ENCODE measurements at regions not wholly inside any gene's neighbourhood (a gene's known extent, or its start where the extent isn't known, plus 50 kb on each side); places are given as distances from the start of the nearest gene placed in this dataset.

GRCh38 chr10:29773675-29774091 is 138.9 kb upstream of the SVIL start:
- Mint-ChIP-seq H3K36me3 (no peaks in the 10 kb centered on the region), H3K4me1 (peaks cover 9% of the 10 kb centered on the region), H3K9me3 (peaks cover 0 to 3% (median 0%) of the 10 kb centered on the region in 7 donors), H3K27me3 (ENCODE audit: low read depth in 3 of 3) (peaks cover 0 to 7% (median 4%) of the 10 kb centered on the region in 3 donors), H3K4me3 (no peak overlapping the region), H3K27ac (peak overlapping the region in 1 of 7 donors; percentile 35)
- no peak for TF ChIP-seq CTCF (IDR thresholded peaks at IDR 0.05)
- DNase-seq: no peak
- H3K9ac ChIP-seq (ENCODE audit: insufficient read depth, low read length, poor library complexity, severe bottlenecking): no peak overlapping the region
- intact Hi-C loops (cut with micrococcal nuclease): no loop called here
- no peak overlapping the region for H2AFZ ChIP-seq (ENCODE audit: insufficient read depth, low read depth, low read length, poor library complexity, severe bottlenecking)
- no peaks in the 10 kb centered on the region for H4K20me1 ChIP-seq (ENCODE audit: insufficient read depth, low read length)
- H3K27me3 ChIP-seq (ENCODE audit: control insufficient read depth in 2 of 2, insufficient read depth in 2 of 2, low read length in 2 of 2): no peaks in the 10 kb centered on the region
- no peaks in the 10 kb centered on the region for H3K36me3 ChIP-seq (replicated peaks in 1 of 2; ENCODE audit: control insufficient read depth in 1 of 2, insufficient read depth in 2 of 2, low read length in 2 of 2)
- H3K79me2 ChIP-seq (ENCODE audit: insufficient read depth, low read length): no peaks in the 10 kb centered on the region
- H3K4me3 ChIP-seq (replicated peaks in 1 of 3; ENCODE audit: low read depth in 2 of 3, low read length in 3 of 3): no peak overlapping the region
- no peaks in the 10 kb centered on the region for H3K9me3 ChIP-seq (replicated peaks in 1 of 2; ENCODE audit: control insufficient read depth in 1 of 2, insufficient read depth in 1 of 2, low read length in 2 of 2)
- H3K27ac ChIP-seq (ENCODE audit: low read depth in 1 of 2, low read length in 2 of 2): no peak overlapping the region
- peaks cover 6 to 7% of the 10 kb centered on the region in 2 donors for H3K4me1 ChIP-seq (ENCODE audit: control insufficient read depth in 1 of 2, insufficient read depth in 2 of 2, low read length in 2 of 2)
- WGBS (ENCODE audit: insufficient coverage): 100% methylated on average over 1 of the region's 1 CpG
- no peak overlapping the region for H3K4me2 ChIP-seq (replicated peaks; ENCODE audit: extremely low read depth, low read length, poor library complexity, severe bottlenecking)

GRCh38 chr10:29772403-29772802 is 137.6 kb upstream of the SVIL start:
- Mint-ChIP-seq H3K4me3 (no peak overlapping the region), H3K9me3 (peaks cover 0 to 3% (median 0%) of the 10 kb centered on the region in 7 donors), H3K4me1 (peaks cover 9% of the 10 kb centered on the region), H3K27ac (peak overlapping the region in 1 of 7 donors; percentile 70), H3K27me3 (ENCODE audit: low read depth in 3 of 3) (peaks cover 0 to 7% (median 5%) of the 10 kb centered on the region in 3 donors), H3K36me3 (no peaks in the 10 kb centered on the region)
- intact Hi-C loops (cut with micrococcal nuclease): no loop called here
- Histone ChIP-seq H3K27ac (ENCODE audit: low read depth in 1 of 2, low read length in 2 of 2) (no peak overlapping the region), H3K36me3 (replicated peaks in 1 of 2; ENCODE audit: control insufficient read depth in 1 of 2, insufficient read depth in 2 of 2, low read length in 2 of 2) (no peaks in the 10 kb centered on the region), H3K9ac (ENCODE audit: insufficient read depth, low read length, poor library complexity, severe bottlenecking) (no peak overlapping the region), H3K4me2 (replicated peaks; ENCODE audit: extremely low read depth, low read length, poor library complexity, severe bottlenecking) (no peak overlapping the region), H2AFZ (ENCODE audit: insufficient read depth, low read depth, low read length, poor library complexity, severe bottlenecking) (peak overlapping the region; percentile 6), H3K27me3 (ENCODE audit: control insufficient read depth in 2 of 2, insufficient read depth in 2 of 2, low read length in 2 of 2) (no peaks in the 10 kb centered on the region), H3K79me2 (ENCODE audit: insufficient read depth, low read length) (no peaks in the 10 kb centered on the region), H4K20me1 (ENCODE audit: insufficient read depth, low read length) (no peaks in the 10 kb centered on the region), H3K4me3 (replicated peaks in 1 of 3; ENCODE audit: low read depth in 2 of 3, low read length in 3 of 3) (no peak overlapping the region), H3K9me3 (replicated peaks in 1 of 2; ENCODE audit: control insufficient read depth in 1 of 2, insufficient read depth in 1 of 2, low read length in 2 of 2) (no peaks in the 10 kb centered on the region), H3K4me1 (ENCODE audit: control insufficient read depth in 1 of 2, insufficient read depth in 2 of 2, low read length in 2 of 2) (peaks cover 6 to 7% of the 10 kb centered on the region in 2 donors)
- no peak for DNase-seq
- no peak for TF ChIP-seq CTCF (IDR thresholded peaks at IDR 0.05)
- 20% methylated on average over 1 of the region's 5 CpGs for WGBS (ENCODE audit: insufficient coverage)

All from CD14-positive monocyte (primary cell).